Urothelium cell line (cell line): ENCODE measurements at regions not wholly inside any gene's neighbourhood (a gene's known extent, or its start where the extent isn't known, plus 50 kb on each side); places are given as distances from the start of the nearest gene placed in this dataset.
A peak's percentile ranks its signal among the peaks of the same experiment; 100 is the strongest.
"Not testable (repeated sequence)": the region's sequence is repeated elsewhere in the genome, so short reads cannot be mapped to it uniquely, and the experiment has no call there.

Experiments
- DNase-seq: peaks from one replicate; pipeline ENCODE4 v3.0.0; 2011; ENCODE audit warnings: low spot score, mixed read lengths
- FAIRE-seq: peaks from 2 replicates; lab custom pipeline; 2011; peaks lifted over from hg19 to GRCh38; lab: Jason Lieb, UNC

DNA sequence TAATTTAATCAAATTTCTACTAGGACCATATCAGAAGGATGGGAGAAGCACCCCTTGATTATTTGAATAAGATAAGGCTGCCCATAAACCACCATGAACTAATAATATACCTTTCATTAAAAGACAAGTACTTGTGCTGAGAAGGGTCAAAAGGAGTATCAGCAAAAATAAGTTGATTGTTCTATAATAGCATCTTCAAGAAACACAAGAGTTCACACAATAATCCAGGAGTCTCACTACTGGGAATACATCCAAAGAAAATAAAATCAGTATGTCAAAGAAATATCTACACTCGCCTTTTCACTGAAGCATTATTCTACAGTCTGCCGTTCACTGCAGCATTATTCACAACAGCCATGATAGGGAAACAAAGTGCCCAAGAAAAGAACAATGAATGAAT lies 1310.1 kb upstream of the PCDH9 start:
- DNase-seq = no peak
- no peak for FAIRE-seq

DNA sequence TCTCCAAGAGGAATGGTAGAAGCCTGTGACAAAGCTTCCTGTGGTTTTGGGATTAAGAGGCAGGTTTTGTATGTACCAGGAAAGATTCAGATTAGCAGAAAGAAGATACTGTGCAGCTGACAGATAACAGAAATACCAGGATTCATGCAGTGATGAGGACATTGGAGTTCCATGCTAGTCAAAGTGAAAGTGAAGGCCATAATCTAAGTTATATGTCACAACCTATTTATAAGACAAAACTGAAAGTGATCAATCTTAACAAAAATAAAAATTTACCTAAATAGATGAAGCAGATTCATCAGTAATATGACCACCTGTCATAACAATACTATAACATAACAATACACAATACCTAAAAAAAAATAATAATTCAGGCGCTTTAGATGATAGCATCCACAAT lies 1305.2 kb upstream of the PCDH9 start:
- no peak for DNase-seq
- FAIRE-seq = no peak

DNA sequence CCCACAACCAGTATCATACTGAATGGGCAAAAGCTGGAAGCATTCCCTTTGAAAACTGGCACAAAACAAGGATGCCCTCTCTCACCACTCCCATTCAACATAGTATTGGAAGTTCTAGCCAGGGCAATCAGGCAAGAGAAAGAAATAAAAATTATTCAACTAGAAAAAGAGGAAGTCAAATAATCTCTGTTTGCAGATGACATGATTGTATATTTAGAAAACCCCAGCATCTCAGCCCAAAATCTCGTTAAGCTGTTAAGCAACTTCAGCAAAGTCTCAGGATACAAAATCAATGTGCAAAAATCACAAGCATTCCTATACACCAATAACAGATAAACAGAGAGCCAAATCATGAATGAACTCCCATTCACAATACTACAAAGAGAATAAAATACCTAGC lies 1297.0 kb upstream of the PCDH9 start:
- not testable (repeated sequence) for FAIRE-seq, DNase-seq

DNA sequence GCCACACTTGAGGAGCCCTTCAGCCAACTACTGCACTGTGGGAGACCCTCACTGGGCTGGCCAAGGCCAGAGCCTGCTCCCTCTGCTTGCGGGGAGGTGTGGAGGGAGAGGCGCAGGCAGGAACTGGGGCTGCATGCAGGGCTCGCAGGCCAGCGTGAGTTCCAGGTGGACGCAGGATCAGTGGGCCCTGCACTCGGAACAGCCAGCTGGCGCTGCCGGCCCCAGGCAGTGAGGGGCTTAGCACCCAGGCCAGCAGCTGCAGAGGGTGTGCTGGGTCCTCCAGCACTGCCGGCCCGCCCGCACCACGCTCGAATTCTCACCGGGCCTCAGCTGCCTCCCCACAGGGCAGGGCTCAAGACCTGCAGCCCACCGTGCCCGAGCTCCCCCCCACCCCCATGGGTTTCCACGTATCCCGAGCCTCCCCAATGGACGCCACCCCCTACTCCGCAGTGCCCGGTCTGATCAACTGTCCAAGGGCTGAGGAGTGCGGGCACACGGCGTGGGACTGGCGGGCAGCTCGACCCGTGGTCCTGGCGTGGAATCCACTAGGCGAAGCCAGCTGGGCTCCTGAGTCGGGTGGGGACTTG lies 1293.8 kb upstream of the PCDH9 start:
- DNase-seq (no peak), FAIRE-seq (no peak)

DNA sequence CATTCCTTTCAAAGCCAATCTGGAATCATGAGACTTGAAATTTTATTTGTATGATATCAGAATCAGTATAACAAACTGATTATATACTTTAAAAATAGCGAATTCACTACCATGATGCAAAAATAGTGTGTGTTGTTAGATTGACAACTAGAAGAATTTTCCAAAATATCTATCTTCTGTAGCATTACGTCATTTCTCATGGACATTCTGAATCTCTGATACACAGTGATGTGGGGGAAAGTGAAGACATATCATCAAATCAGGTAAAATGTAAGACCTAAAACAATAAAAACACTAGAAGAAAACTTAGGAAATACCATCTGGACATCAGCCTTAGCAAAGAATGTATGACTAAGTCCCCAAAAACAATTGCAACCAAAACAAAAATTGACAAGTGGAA lies 1292.0 kb upstream of the PCDH9 start:
- no peak for FAIRE-seq
- no peak for DNase-seq

DNA sequence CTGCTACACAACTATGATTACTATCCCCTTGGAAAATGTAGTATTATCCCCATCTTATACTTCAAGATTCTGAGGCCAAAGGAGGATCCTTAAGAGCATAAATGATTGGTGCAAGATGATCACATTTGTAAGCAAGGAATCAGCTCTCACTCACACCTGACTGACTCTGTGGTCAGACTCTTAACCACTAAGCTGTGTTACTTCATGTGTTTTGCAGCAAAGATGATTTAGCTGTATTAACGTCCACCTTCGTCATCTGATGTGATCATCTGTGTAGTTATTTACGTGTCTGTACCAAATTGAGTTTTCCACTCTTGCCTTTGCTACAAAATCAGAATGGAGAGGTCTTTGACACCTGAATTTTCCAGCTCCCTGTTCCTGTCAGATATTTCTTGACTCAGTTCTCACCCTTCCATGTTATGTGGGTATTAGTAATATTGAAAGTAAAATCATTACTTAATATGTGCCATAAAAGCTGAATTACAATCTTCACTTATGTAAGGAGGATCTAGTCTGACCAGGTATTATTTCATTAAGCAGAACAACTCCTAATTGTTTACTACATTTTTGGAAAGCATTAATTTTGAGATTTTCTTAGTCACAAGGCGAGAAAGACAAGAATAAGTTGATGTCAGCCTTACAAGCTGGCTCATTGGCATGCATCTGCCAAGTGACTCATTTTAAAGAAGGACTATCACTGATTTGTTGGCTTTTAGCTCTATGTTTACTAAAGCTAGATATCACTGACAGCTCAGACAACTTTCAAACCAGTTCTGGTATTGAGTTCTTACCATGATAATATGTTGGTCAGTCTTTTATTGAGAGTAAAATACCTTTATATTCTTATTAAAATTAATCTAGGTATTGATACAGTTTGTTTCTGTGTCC lies 1279.8 kb upstream of the PCDH9 start:
- FAIRE-seq (no peak), DNase-seq (no peak)

DNA sequence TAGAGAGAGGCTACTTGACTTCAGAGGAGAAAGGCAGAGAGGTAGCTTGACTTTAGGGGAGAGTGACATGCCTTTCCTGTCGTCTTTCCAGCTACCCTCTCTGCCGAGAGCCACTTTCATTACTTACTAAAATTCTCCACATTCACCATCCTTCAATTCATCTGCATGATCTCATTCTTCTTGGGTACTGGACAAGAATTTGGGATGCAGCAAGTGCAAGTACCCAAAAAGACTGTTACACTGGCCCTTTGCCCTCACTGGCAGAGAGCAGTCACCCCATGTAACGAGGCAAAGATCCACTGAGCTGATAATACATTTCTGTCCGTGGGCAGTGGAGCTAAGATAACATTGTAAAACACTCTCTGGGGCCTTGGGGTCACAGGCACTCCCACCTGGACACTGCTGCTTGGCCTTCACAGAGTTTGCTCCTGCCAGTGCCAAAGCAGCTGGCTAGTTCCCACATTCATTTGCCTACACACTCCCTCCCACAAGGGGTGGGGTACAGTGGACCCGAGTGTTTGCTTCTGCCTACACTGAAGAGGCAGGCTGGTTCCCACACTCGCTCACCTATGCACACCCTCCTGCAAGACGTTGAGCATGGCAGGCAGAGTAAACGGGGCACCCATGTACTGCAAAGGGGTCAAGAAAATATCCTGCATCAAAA lies 1276.9 kb upstream of the PCDH9 start:
- DNase-seq = no peak
- no peak for FAIRE-seq

DNA sequence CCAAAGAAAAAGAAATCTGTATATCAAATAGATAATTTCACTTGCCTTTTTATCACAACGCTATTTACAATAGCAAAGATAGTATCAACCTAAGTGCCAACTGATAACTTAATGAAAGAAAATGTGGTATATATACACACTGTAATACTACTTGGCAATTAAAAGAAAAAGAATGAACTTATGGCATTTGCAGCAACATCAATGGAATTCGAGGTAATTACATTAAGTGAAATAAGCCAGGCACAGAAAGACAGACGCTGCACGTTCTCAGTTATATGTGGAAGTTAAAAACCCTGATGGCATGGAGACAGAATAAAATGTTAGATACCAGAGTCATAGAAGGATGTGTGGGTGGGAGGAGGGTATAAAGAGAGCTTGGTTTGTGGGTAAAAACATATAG lies 1260.5 kb upstream of the PCDH9 start:
- no peak for DNase-seq
- FAIRE-seq = no peak

DNA sequence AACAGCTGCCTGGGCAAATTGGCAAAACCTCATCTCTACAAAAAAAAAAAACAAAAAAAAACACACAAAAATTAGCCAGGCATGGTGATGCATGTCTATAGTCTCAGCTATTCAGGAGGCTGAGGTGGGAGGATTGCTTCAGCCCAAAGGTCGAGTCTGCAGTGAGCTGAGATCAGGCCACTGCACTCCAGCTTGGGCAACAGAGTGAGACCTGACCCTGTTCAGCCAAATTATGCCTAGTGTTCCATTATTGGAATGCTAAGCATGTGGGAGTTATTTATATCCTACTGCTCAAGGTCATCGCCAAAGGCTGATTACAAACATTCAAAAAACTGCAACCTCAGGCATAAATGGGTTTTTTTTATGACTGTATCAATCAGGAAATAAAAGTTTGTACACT lies 1251.0 kb upstream of the PCDH9 start:
- DNase-seq (no peak), FAIRE-seq (no peak)

DNA sequence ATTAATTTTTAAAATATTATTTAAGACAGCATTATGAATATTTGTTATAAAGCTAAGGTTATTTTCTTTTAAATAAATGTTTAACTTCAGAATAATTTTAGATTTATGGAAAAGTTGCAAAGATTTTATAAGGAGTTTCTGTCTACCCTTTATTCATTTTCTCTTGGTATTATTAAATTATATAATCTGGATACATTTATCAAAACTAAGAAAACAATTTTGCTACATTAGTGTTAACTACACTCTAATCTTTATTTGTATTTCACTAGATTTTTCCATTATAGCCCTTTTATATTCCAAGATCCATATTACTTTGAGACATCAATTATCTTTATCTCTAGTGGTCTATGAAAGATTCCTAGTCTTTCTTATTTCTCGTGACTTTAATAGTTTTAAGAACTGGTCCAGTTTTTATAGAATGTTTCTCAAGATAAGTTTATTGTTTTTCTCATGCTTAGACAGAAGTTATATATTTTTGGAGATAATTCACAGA lies 1243.7 kb upstream of the PCDH9 start:
- no peak for DNase-seq
- FAIRE-seq = no peak

DNA sequence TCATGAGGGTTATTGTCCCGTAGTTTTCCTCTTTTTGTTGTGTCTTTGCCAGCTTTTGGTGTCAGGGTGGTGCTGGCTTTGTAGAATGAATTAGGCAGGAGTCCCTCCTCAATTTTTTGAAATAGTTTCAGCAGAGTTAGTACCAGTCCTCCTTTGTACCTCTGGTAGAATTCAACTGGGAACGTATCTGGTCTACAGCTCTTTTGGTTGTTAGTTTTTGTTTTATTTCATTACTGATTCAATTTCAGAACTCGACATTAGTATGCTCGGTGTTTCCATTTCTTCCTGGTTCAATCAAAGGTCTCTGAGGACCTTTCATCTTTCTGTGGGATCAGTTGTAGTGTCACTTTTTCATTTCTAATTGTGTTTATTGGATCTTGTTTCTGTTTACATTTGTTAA lies 1237.0 kb upstream of the PCDH9 start:
- DNase-seq (no peak), FAIRE-seq (no peak)

DNA sequence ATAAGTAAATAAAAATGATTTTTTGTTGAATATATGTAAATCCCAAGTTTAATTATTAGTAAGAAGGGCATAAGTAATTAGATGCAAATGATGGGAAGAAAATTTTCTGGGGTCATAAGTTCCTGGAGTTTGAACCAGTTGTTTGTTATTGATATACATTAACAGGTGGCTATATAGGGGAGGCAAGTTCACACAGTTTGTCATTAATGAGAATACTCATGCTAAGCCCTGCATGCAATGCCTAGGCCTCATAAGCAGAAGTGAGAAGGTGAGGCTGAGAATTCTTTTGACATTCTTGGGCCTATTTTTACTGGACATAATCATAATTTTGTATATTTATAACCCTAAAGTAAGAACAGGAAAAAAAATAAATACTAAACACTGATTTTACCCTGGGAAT lies 1210.7 kb upstream of the PCDH9 start:
- DNase-seq (no peak), FAIRE-seq (no peak)

DNA sequence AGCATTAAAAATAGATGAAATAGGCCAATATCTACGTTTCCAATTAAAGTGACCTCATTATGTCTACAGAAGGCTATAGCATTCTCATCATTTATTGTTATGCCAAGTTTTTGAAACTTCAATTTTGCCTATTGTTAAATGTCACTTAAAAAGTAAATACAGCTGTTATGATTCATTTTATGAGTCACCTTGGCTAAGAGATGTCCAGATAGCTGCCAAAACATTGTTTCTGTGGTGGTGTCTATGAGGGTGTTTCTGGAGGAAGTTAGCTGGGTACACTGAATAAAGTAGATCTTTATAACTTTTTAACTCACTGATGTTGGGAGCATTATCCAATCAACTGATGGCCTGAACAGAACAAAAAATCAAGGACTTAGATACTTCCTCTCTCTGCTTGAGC lies 1209.7 kb upstream of the PCDH9 start:
- no peak for FAIRE-seq
- DNase-seq = peak; percentile 5

DNA sequence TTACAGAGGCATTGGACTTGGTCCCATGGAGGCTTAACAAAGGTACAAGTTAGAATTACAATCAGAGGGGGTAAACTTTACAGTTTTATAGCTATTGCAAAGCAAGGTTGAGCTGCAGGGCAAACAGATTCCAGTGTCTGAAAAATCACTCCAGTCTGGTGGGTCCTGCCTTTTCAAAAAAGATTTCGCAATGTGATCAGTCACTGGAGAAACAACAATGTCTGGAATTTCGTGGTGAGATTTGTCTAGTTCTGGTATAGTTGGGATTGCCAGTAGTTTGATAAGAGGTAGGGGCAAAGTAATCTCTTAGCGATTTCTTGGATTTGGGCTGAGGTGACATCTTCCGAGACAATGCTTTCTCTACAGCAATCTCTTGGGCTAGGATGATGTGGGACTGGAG lies 1198.2 kb upstream of the PCDH9 start:
- FAIRE-seq (no peak), DNase-seq (peak; percentile 1)

DNA sequence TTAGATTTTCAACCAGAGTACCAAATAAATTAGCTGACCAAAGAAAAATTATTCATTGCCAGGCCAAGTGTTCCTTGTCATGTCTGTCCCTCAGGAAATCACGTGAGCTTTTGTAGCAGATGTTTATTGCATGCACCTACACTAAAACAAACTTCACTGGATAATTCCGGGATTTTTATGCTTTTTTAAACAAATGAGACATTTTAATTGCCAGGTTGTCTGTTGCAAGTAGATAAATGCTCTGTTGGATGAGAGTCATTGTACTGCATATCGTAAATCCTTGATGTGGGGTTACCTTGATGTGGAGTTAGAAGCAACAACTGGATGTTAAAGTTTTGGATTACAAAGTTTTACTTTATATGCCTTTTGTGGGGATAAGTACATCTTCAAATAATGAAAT lies 1187.7 kb upstream of the PCDH9 start:
- FAIRE-seq = no peak
- no peak for DNase-seq

DNA sequence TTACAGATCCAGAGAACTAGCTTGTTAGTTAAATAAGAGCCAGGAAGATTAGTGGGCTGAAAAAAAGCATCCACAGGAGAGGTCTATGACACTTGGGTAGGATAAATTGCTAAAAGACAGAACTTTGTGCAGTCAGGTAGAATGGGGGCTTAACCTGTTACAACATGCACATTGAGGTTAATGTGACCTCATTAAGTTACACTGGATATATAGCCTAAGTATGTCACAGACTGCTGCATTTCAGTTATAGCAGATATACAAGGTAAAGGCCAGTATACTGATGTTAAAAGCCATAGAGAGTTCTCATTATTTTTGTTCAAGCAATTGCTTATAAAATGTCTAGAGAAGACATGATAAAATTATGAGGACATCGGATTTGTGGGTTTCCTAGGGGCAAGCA lies 1179.9 kb upstream of the PCDH9 start:
- DNase-seq = no peak
- FAIRE-seq = no peak

DNA sequence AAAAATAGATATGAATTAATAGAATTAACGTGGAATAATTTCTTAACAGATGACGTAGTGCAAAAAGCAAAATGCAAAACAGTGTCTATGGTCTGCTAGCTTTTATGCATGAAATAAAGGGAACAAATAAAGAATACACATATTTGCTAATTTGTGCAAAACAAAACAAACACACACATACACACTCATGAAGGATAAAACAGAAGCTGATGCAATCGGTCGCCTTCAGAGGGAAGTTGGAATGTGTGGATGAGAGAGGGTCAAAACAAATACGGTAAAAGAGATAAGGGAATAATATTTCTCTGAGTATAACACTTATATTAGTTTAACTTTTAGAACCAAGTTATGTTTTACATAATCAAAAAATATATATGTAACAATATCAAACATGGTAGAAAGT lies 1160.9 kb upstream of the PCDH9 start:
- DNase-seq (no peak), FAIRE-seq (no peak)

DNA sequence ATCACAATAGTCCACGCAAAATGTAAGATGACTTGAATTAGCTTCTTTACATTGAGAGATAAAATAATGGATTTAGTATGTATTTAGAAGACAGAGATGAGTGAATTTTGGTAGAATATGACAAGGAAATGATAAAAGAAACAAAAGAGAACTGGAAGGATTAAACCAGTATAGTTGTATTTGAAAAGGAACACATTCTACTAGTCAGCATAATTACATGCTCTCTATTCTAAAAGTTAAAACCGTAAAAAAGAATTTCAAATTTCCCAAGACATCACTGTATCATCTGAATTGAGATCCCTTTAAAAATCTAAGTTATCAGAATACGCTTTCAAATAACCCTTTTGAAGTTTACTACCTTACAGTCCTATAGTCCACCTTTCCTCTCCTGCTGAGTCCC lies 1156.7 kb upstream of the PCDH9 start:
- no peak for FAIRE-seq
- DNase-seq = no peak

DNA sequence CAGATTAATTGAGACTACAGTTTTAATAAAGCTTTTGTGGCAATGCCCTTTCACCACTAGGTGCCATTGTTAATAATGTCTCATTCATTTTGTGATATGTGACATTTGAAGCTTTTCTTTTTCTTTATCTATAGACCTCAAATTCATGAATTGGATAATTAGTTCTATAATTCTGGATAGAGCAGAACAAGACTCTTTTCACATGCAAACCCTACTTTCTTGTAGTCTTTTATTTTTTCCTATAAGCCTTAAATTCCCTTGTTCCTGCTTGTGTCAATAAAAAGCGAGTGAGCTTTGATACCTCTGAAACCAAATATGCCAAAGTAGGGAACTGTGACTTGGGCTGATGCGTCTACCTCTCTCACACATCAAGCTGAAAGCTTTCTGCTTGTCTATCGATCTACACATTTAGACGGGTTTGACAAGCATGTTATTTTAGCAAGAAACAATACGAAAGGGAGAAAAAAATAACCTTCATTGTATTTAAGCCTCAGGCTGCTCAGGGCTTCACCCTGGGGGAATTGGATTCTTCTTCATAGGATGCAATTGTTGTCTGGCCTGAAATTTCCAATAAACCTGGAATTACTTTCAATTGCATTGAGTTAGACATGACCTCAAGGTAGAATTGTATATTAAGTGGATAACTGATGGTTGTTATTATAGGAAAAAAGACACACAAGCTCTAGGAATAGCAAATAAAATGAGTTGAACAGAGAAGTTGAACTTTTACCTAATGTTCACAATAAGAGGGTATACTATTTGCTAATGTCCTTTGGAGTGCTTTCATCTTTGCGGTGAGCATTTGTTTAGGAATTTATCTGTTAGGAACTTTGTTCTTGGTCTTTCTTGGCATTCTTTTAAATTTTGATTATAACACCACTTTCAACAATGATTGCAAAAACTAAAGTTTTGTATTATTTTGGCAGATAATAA lies 1150.2 kb upstream of the PCDH9 start:
- DNase-seq = no peak
- FAIRE-seq = no peak

DNA sequence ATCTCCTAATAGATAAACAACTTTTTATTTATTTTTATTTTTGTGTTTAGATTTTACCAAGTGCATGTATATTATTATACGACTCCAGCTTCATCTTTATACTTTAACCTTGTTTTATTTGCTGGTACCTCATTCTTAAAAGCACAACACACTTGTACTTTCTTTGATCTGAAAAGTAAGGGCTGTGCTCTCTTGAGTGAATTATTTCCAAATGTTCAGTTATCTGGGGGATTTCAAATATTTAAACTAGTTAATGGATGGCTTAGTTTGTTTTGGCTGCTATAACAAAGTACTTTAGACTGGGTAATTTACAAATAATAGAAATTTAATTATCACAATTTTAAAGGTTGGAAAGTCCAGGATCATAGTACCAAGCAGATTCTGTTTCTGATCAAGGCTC lies 1148.2 kb upstream of the PCDH9 start:
- no peak for DNase-seq
- no peak for FAIRE-seq

DNA sequence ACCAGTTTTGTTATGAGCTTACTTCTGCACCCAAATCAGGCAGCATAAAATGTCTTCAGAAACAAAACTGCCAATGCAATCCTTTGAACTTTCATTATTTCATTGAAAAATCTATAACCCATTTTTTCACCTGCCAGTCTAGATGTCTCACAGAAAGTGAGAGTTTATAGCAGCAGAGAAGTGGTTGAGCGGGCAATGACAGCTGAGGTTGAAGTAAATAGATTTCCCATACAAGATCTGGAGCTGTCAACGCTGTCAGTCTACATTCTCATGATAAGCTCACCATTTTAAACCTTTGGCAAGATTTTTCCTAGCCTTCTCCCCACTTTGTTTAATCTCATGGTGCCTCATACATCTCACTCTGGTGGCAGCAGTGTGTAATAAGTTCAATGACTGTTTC lies 1144.9 kb upstream of the PCDH9 start:
- DNase-seq (no peak), FAIRE-seq (no peak)
